T-helper 17 cell (primary cell): ENCODE measurements at regions not wholly inside any gene's neighbourhood (a gene's known extent, or its start where the extent isn't known, plus 50 kb on each side); places are given as distances from the start of the nearest gene placed in this dataset.
"Not testable (repeated sequence)": the region's sequence is repeated elsewhere in the genome, so short reads cannot be mapped to it uniquely, and the experiment has no call there.

ENCODE experiments used
- ATAC-seq: fragments of 150-1000 bp; cut with Tn5 transposase; 2 replicates; pipeline ENCODE4 v1.10.0; 2021; ENCODE audit warnings: mild to moderate bottlenecking, moderate library complexity
- DNase-seq, 3 donors: peaks; one replicate each; pipeline versions ENCODE4 v3.0.0 to v3.0.0-alpha.2; 2020 to 2021
- H3K9me3 ChIP-seq: one replicate; pipeline ENCODE4 v1.7.0; 2013; ENCODE audit warnings: low read length, mild to moderate bottlenecking; ENCODE audit not compliant: control insufficient read depth, poor library complexity, severe bottlenecking
- H3K27ac Mint-ChIP-seq: one replicate; pipeline ENCODE4 v1.8.0; 2022; ENCODE audit warnings: mild to moderate bottlenecking, moderate library complexity, mixed read lengths
- H3K27me3 Mint-ChIP-seq: one replicate; pipeline ENCODE4 v1.8.0; 2022; ENCODE audit warnings: mixed read lengths
- H3K36me3 Mint-ChIP-seq: one replicate; pipeline ENCODE4 v1.8.0; 2022; ENCODE audit warnings: low read depth, mixed read lengths
- H3K4me1 Mint-ChIP-seq: one replicate; pipeline ENCODE4 v1.8.0; 2022; ENCODE audit warnings: mild to moderate bottlenecking, mixed read lengths
- H3K4me3 Mint-ChIP-seq: one replicate; pipeline ENCODE4 v1.8.0; 2022; ENCODE audit warnings: mild to moderate bottlenecking, moderate library complexity, mixed read lengths

GRCh38 chr20:51931371-51931781 lies 129.1 kb upstream of the SALL4 start:
- H3K36me3 Mint-ChIP-seq, result no peaks in the 10 kb centered on the region
- H3K4me3 Mint-ChIP-seq, result no peak overlapping the region
- DNase-seq, result no peak
- ATAC-seq, result no peak
- H3K27me3 Mint-ChIP-seq, result peaks cover 12% of the 10 kb centered on the region
- H3K4me1 Mint-ChIP-seq, result peaks cover 2% of the 10 kb centered on the region
- no peaks in the 10 kb centered on the region for H3K9me3 ChIP-seq
- no peak overlapping the region for H3K27ac Mint-ChIP-seq

- peaks cover 2% of the 10 kb centered on the region for H3K4me1 Mint-ChIP-seq
- H3K27me3 Mint-ChIP-seq, result peaks cover 12% of the 10 kb centered on the region
- H3K36me3 Mint-ChIP-seq, result no peaks in the 10 kb centered on the region
- no peak overlapping the region for H3K4me3 Mint-ChIP-seq
- no peaks in the 10 kb centered on the region for H3K9me3 ChIP-seq
- DNase-seq, result no peak
- no peak for ATAC-seq
- no peak overlapping the region for H3K27ac Mint-ChIP-seq
Observed at GRCh38 chr20:51930775-51931174, 128.5 kb upstream of the SALL4 start.

- no peak for DNase-seq
- ATAC-seq, result no peak
- H3K4me3 Mint-ChIP-seq, result no peak overlapping the region
- peaks cover 2% of the 10 kb centered on the region for H3K4me1 Mint-ChIP-seq
- H3K9me3 ChIP-seq, result no peaks in the 10 kb centered on the region
- no peak overlapping the region for H3K27ac Mint-ChIP-seq
- H3K36me3 Mint-ChIP-seq, result no peaks in the 10 kb centered on the region
- H3K27me3 Mint-ChIP-seq, result peaks cover 12% of the 10 kb centered on the region
Observed at GRCh38 chr20:51928931-51929330, 126.6 kb upstream of the SALL4 start.

- ATAC-seq, H3K4me3 Mint-ChIP-seq, H3K9me3 ChIP-seq, H3K36me3 Mint-ChIP-seq, H3K27ac Mint-ChIP-seq, H3K4me1 Mint-ChIP-seq, DNase-seq: not testable (repeated sequence)
- peaks cover 12% of the 10 kb centered on the region for H3K27me3 Mint-ChIP-seq
Observed at GRCh38 chr20:51927970-51928369, 125.6 kb upstream of the SALL4 start.

- peaks cover 22% of the 10 kb centered on the region for H3K27me3 Mint-ChIP-seq
- DNase-seq, result no peak
- H3K4me3 Mint-ChIP-seq, result no peak overlapping the region
- no peaks in the 10 kb centered on the region for H3K36me3 Mint-ChIP-seq
- H3K9me3 ChIP-seq, result no peaks in the 10 kb centered on the region
- no peak for ATAC-seq
- H3K4me1 Mint-ChIP-seq, result peaks cover 2% of the 10 kb centered on the region
- H3K27ac Mint-ChIP-seq, result no peak overlapping the region
Observed at GRCh38 chr20:51926670-51927305, 124.5 kb upstream of the SALL4 start.

GRCh38 chr20:51924509-51924908 lies 122.2 kb upstream of the SALL4 start:
- DNase-seq, result no peak
- Mint-ChIP-seq H3K36me3 (no peaks in the 10 kb centered on the region), H3K4me3 (no peak overlapping the region), H3K27me3 (peaks cover 23% of the 10 kb centered on the region), H3K4me1 (peaks cover 2% of the 10 kb centered on the region), H3K27ac (no peak overlapping the region)
- no peak for ATAC-seq
- H3K9me3 ChIP-seq, result no peaks in the 10 kb centered on the region

GRCh38 chr20:51923633-51924032 lies 121.3 kb upstream of the SALL4 start:
- no peaks in the 10 kb centered on the region for H3K36me3 Mint-ChIP-seq
- H3K4me1 Mint-ChIP-seq, result peaks cover 2% of the 10 kb centered on the region
- no peaks in the 10 kb centered on the region for H3K9me3 ChIP-seq
- H3K27me3 Mint-ChIP-seq, result peaks cover 24% of the 10 kb centered on the region
- no peak overlapping the region for H3K4me3 Mint-ChIP-seq
- no peak overlapping the region for H3K27ac Mint-ChIP-seq
- DNase-seq, result no peak
- no peak for ATAC-seq

- H3K36me3 Mint-ChIP-seq, H3K4me3 Mint-ChIP-seq, DNase-seq, ATAC-seq, H3K4me1 Mint-ChIP-seq, H3K9me3 ChIP-seq, H3K27ac Mint-ChIP-seq: not testable (repeated sequence)
- H3K27me3 Mint-ChIP-seq, result peaks cover 30% of the 10 kb centered on the region
Observed at GRCh38 chr20:51922812-51923211, 120.5 kb upstream of the SALL4 start.

GRCh38 chr20:51918561-51918960 lies 116.2 kb upstream of the SALL4 start:
- Mint-ChIP-seq H3K36me3 (no peaks in the 10 kb centered on the region), H3K27ac (no peak overlapping the region), H3K27me3 (peaks cover 23% of the 10 kb centered on the region), H3K4me3 (no peak overlapping the region), H3K4me1 (no peaks in the 10 kb centered on the region)
- ATAC-seq (no peak), DNase-seq (no peak)
- H3K9me3 ChIP-seq, result no peaks in the 10 kb centered on the region

GRCh38 chr20:51917886-51918535 lies 115.7 kb upstream of the SALL4 start:
- Mint-ChIP-seq H3K4me3 (no peak overlapping the region), H3K36me3 (no peaks in the 10 kb centered on the region), H3K4me1 (no peaks in the 10 kb centered on the region), H3K27me3 (peaks cover 28% of the 10 kb centered on the region), H3K27ac (no peak overlapping the region)
- ATAC-seq (no peak), DNase-seq (no peak)
- no peaks in the 10 kb centered on the region for H3K9me3 ChIP-seq

- DNase-seq (no peak), ATAC-seq (no peak)
- peaks cover 31% of the 10 kb centered on the region for H3K27me3 Mint-ChIP-seq
- no peak overlapping the region for H3K27ac Mint-ChIP-seq
- H3K9me3 ChIP-seq, result no peaks in the 10 kb centered on the region
- H3K36me3 Mint-ChIP-seq, result no peaks in the 10 kb centered on the region
- H3K4me3 Mint-ChIP-seq, result no peak overlapping the region
- no peaks in the 10 kb centered on the region for H3K4me1 Mint-ChIP-seq
Observed at GRCh38 chr20:51916244-51916643, 113.9 kb upstream of the SALL4 start.

GRCh38 chr20:51914758-51915157 lies 112.4 kb upstream of the SALL4 start:
- Mint-ChIP-seq H3K27ac (no peak overlapping the region), H3K4me1 (no peaks in the 10 kb centered on the region), H3K27me3 (peaks cover 32% of the 10 kb centered on the region), H3K4me3 (no peak overlapping the region), H3K36me3 (no peaks in the 10 kb centered on the region)
- ATAC-seq, result no peak
- no peaks in the 10 kb centered on the region for H3K9me3 ChIP-seq
- no peak for DNase-seq

- Mint-ChIP-seq H3K4me3 (no peak overlapping the region), H3K27ac (no peak overlapping the region), H3K4me1 (no peaks in the 10 kb centered on the region), H3K27me3 (peaks cover 30% of the 10 kb centered on the region), H3K36me3 (no peaks in the 10 kb centered on the region)
- DNase-seq (no peak), ATAC-seq (no peak)
- no peaks in the 10 kb centered on the region for H3K9me3 ChIP-seq
Observed at GRCh38 chr20:51910321-51911050, 108.2 kb upstream of the SALL4 start.
